ENCODE measurements at regions not wholly inside any gene's neighbourhood (a gene's known extent, or its start where the extent isn't known, plus 50 kb on each side); places are given as distances from the start of the nearest gene placed in this dataset.

DNA sequence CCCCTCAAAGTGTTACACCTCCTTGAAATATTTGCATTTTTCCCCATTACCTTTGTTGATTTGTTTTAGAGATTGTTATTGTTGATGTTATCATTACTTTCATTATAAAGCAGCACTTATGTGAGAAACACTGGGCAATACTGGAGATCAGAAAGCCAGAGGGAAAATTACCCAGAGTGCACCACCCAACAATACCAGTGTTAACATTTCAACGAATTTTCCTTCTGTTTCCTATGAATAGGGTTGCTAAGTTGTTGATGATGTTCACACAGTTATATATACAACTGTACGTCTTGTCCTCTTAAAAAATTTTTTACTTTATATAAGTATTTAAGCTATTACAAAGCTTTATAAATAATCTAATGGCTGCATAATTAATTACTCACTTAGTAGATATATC, 173.6 kb upstream of the UMPS start:
- no peak for TF ChIP-seq ZBTB33 (IDR thresholded peaks at IDR 0.05)
- no peak overlapping the region for H3K4me3 ChIP-seq (ENCODE audit: low read depth in 1 of 3, low read length in 3 of 3)
- no peak overlapping the region for H3K9ac ChIP-seq (ENCODE audit: low read depth in 1 of 2, low read length in 2 of 2)
- no peak for DNase-seq (ENCODE audit: low spot score)
- H3K9me3 ChIP-seq (ENCODE audit: control insufficient read depth in 4 of 4, low read length in 3 of 4) = no peaks in the 10 kb centered on the region
- WGBS = 69% methylated on average over 2 of the region's 2 CpGs
- H3K27me3 ChIP-seq (ENCODE audit: control insufficient read depth in 4 of 4, insufficient read depth in 4 of 4, low read length in 3 of 4) = no peaks in the 10 kb centered on the region
- peaks cover under 1 to 23% (median 11%) of the 10 kb centered on the region in 4 donors for H3K4me1 ChIP-seq (ENCODE audit: control insufficient read depth in 4 of 4, insufficient read depth in 4 of 4, low read length in 3 of 4)
- no peak overlapping the region for H3K27ac ChIP-seq (ENCODE audit: low read depth in 1 of 2, low read length in 2 of 2)
- no peaks in the 10 kb centered on the region for H3K36me3 ChIP-seq (ENCODE audit: control insufficient read depth in 4 of 4, insufficient read depth in 3 of 4, low read depth in 1 of 4, low read length in 3 of 4)

- Histone ChIP-seq H3K4me3 (ENCODE audit: low read depth in 1 of 3, low read length in 3 of 3) (no peak overlapping the region), H3K4me1 (ENCODE audit: control insufficient read depth in 4 of 4, insufficient read depth in 4 of 4, low read length in 3 of 4) (peaks cover 0 to 15% (median 3%) of the 10 kb centered on the region in 4 donors), H3K36me3 (ENCODE audit: control insufficient read depth in 4 of 4, insufficient read depth in 3 of 4, low read depth in 1 of 4, low read length in 3 of 4) (no peaks in the 10 kb centered on the region), H3K9ac (ENCODE audit: low read depth in 1 of 2, low read length in 2 of 2) (no peak overlapping the region), H3K27me3 (ENCODE audit: control insufficient read depth in 4 of 4, insufficient read depth in 4 of 4, low read length in 3 of 4) (no peaks in the 10 kb centered on the region), H3K27ac (ENCODE audit: low read depth in 1 of 2, low read length in 2 of 2) (no peak overlapping the region), H3K9me3 (ENCODE audit: control insufficient read depth in 4 of 4, low read length in 3 of 4) (no peaks in the 10 kb centered on the region)
- WGBS = 50% methylated on average over 5 of the region's 5 CpGs
- TF ChIP-seq CTCF (IDR thresholded peaks at IDR 0.05; ENCODE audit: low read depth, low read length, missing input control) (no peak), TAF1 (conservative IDR thresholded peaks at IDR 0.05) (no peak), HNF4A (conservative IDR thresholded peaks at IDR 0.05) (no peak), FOXA1 (IDR thresholded peaks at IDR 0.05) (no peak), MAX (IDR thresholded peaks at IDR 0.05) (no peak), ZBTB33 (IDR thresholded peaks at IDR 0.05) (no peak), JUND (IDR thresholded peaks at IDR 0.05) (no peak), FOXA2 (IDR thresholded peaks at IDR 0.05) (no peak), ATF3 (IDR thresholded peaks at IDR 0.05) (no peak), YY1 (IDR thresholded peaks at IDR 0.05) (no peak), HNF4G (IDR thresholded peaks at IDR 0.05) (no peak), GABPA (IDR thresholded peaks at IDR 0.05 in 1 of 2, conservative IDR thresholded peaks at IDR 0.05 in 1 of 2) (no peak), RXRA (IDR thresholded peaks at IDR 0.05) (no peak), SP1 (IDR thresholded peaks at IDR 0.05) (no peak), NR2F2 (IDR thresholded peaks at IDR 0.05) (no peak), RAD21 (IDR thresholded peaks at IDR 0.05) (no peak)
- TF ChIP-seq, protein P1, sequence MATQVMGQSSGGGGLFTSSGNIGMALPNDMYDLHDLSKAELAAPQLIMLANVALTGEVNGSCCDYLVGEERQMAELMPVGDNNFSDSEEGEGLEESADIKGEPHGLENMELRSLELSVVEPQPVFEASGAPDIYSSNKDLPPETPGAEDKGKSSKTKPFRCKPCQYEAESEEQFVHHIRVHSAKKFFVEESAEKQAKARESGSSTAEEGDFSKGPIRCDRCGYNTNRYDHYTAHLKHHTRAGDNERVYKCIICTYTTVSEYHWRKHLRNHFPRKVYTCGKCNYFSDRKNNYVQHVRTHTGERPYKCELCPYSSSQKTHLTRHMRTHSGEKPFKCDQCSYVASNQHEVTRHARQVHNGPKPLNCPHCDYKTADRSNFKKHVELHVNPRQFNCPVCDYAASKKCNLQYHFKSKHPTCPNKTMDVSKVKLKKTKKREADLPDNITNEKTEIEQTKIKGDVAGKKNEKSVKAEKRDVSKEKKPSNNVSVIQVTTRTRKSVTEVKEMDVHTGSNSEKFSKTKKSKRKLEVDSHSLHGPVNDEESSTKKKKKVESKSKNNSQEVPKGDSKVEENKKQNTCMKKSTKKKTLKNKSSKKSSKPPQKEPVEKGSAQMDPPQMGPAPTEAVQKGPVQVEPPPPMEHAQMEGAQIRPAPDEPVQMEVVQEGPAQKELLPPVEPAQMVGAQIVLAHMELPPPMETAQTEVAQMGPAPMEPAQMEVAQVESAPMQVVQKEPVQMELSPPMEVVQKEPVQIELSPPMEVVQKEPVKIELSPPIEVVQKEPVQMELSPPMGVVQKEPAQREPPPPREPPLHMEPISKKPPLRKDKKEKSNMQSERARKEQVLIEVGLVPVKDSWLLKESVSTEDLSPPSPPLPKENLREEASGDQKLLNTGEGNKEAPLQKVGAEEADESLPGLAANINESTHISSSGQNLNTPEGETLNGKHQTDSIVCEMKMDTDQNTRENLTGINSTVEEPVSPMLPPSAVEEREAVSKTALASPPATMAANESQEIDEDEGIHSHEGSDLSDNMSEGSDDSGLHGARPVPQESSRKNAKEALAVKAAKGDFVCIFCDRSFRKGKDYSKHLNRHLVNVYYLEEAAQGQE (IDR thresholded peaks at IDR 0.05) = no peak
- DNase-seq (ENCODE audit: low spot score) = no peak
These were observed 172.6 kb upstream of the UMPS start for GRCh38 chr3:124557433-124558232.

All from liver (tissue), 8 donors.